ENCODE measurements at regions not wholly inside any gene's neighbourhood (a gene's known extent, or its start where the extent isn't known, plus 50 kb on each side); places are given as distances from the start of the nearest gene placed in this dataset.

- TF ChIP-seq CTCF (IDR thresholded peaks at IDR 0.05) (no peak), POLR2AphosphoS5 (IDR thresholded peaks at IDR 0.05) (no peak), POLR2A (IDR thresholded peaks at IDR 0.05) (no peak)
Observed at GRCh38 chr13:76029088-76029487, 393.0 kb downstream of the LMO7 start.

Data from sigmoid colon (tissue), 4 donors.